ENCODE measurements at regions not wholly inside any gene's neighbourhood (a gene's known extent, or its start where the extent isn't known, plus 50 kb on each side); places are given as distances from the start of the nearest gene placed in this dataset.

GRCh38 chrX:39922926-39923325, 174.8 kb downstream of the BCOR start:
- DNase-seq (no peak), ATAC-seq (ENCODE audit: low read depth) (no peak)
- H3K36me3 Mint-ChIP-seq (ENCODE audit: low read depth), result no peaks in the 10 kb centered on the region
- CTCF ChIA-PET, result no interaction called here
- H3K9me3 Mint-ChIP-seq, result no peaks in the 10 kb centered on the region
- no peak overlapping the region for H3K4me3 Mint-ChIP-seq
- intact Hi-C loops (cut with micrococcal nuclease), result no loop called here
- no peaks in the 10 kb centered on the region for H3K4me1 Mint-ChIP-seq
- H3K27ac Mint-ChIP-seq, result no peak overlapping the region
- POLR2A ChIA-PET, result no interaction called here
- no peaks in the 10 kb centered on the region for H3K27me3 Mint-ChIP-seq
- no peak for TF ChIP-seq CTCF (IDR thresholded peaks at IDR 0.05)

- ChIA-PET POLR2A (no interaction called here), CTCF (no interaction called here)
- ATAC-seq (ENCODE audit: low read depth), result no peak
- no peak overlapping the region for H3K4me3 Mint-ChIP-seq
- no peaks in the 10 kb centered on the region for H3K27me3 Mint-ChIP-seq
- DNase-seq, result no peak
- intact Hi-C loops (cut with micrococcal nuclease), result no loop called here
- H3K27ac Mint-ChIP-seq, result no peak overlapping the region
- no peaks in the 10 kb centered on the region for H3K4me1 Mint-ChIP-seq
- H3K9me3 Mint-ChIP-seq, result no peaks in the 10 kb centered on the region
- no peak for TF ChIP-seq CTCF (IDR thresholded peaks at IDR 0.05)
- H3K36me3 Mint-ChIP-seq (ENCODE audit: low read depth), result no peaks in the 10 kb centered on the region
Observed at GRCh38 chrX:39927380-39927779, 170.4 kb downstream of the BCOR start.

GRCh38 chrX:39928704-39929378, 168.9 kb downstream of the BCOR start:
- ATAC-seq (ENCODE audit: low read depth), result no peak

GRCh38 chrX:39929379-39930025, 168.3 kb downstream of the BCOR start:
- intact Hi-C loops (cut with micrococcal nuclease), result loop anchor here (10.0 kb wide), 1 partner anchor 105 kb away; no protein-coding TSS in a partner anchor
- TF ChIP-seq CTCF (IDR thresholded peaks at IDR 0.05), result no peak
- H3K4me3 Mint-ChIP-seq, result no peak overlapping the region
- ChIA-PET POLR2A (no interaction called here), CTCF (no interaction called here)
- H3K36me3 Mint-ChIP-seq (ENCODE audit: low read depth), result no peaks in the 10 kb centered on the region
- DNase-seq (no peak), ATAC-seq (ENCODE audit: low read depth) (no peak)
- H3K4me1 Mint-ChIP-seq, result peaks cover 10% of the 10 kb centered on the region
- H3K27ac Mint-ChIP-seq, result no peak overlapping the region
- H3K27me3 Mint-ChIP-seq, result no peaks in the 10 kb centered on the region
- H3K9me3 Mint-ChIP-seq, result no peaks in the 10 kb centered on the region

More at GRCh38 chrX:39928704-39929378, 168.9 kb downstream of the BCOR start:
- DNase-seq, result no peak
- Mint-ChIP-seq H3K27ac (no peak overlapping the region), H3K27me3 (no peaks in the 10 kb centered on the region), H3K36me3 (ENCODE audit: low read depth) (no peaks in the 10 kb centered on the region), H3K9me3 (no peaks in the 10 kb centered on the region), H3K4me1 (peaks cover 8% of the 10 kb centered on the region), H3K4me3 (no peak overlapping the region)
- intact Hi-C loops (cut with micrococcal nuclease), result no loop called here
- ChIA-PET POLR2A (no interaction called here), CTCF (no interaction called here)
- TF ChIP-seq CTCF (IDR thresholded peaks at IDR 0.05), result no peak

- Mint-ChIP-seq H3K9me3 (no peaks in the 10 kb centered on the region), H3K36me3 (ENCODE audit: low read depth) (no peaks in the 10 kb centered on the region), H3K4me3 (no peak overlapping the region), H3K27me3 (no peaks in the 10 kb centered on the region), H3K27ac (no peak overlapping the region), H3K4me1 (peaks cover 10% of the 10 kb centered on the region)
- intact Hi-C loops (cut with micrococcal nuclease), result loop anchor here (10.0 kb wide), 1 partner anchor 106 kb away; no protein-coding TSS in a partner anchor
- TF ChIP-seq CTCF (IDR thresholded peaks at IDR 0.05), result no peak
- no peak for DNase-seq
- no peak for ATAC-seq (ENCODE audit: low read depth)
- ChIA-PET CTCF (interaction anchor here (0.6 kb wide), 1 partner anchor 397 kb away, joined by 3 read pairs; no protein-coding TSS in a partner anchor), POLR2A (no interaction called here)
Observed at GRCh38 chrX:39930786-39931528, 166.8 kb downstream of the BCOR start.
